IMR-90 (cell line): ENCODE measurements at regions not wholly inside any gene's neighbourhood (a gene's known extent, or its start where the extent isn't known, plus 50 kb on each side); places are given as distances from the start of the nearest gene placed in this dataset.

Source experiments
- ATAC-seq: fragments of 200-7000 bp; cut with Tn5 transposase; 2 replicates; pipeline ENCODE4 v1.9.1; 2020; ENCODE audit warnings: low read depth, mild to moderate bottlenecking, moderate library complexity
- BruUV-seq: library from RNA; stranded (reverse); fragments of 400-500 nt; replicated peaks from 2 replicates; lab custom pipeline; 2021; lab: Mats Ljungman, UMichigan
- CTCF ChIA-PET: fragments of 300-600 bp; formaldehyde crosslinking; extraction: SDS; loops from one replicate; lab custom pipeline; 2021; ENCODE audit warnings: antibody characterized with exemption; lab: Yijun Ruan, JAX
- POLR2A ChIA-PET: fragments of 300-600 bp; sonication (Branson Sonifier 250); formaldehyde crosslinking; loops from one replicate; lab custom pipeline; 2022; ENCODE audit warnings: antibody characterized with exemption; ENCODE audit not compliant: unreplicated experiment; lab: Charles Lee
- DNase-seq: peaks from one replicate; pipeline ENCODE4 v3.0.0; 2013
- H2AFZ ChIP-seq: replicated peaks from 2 replicates; pipeline ENCODE3; 2013; ENCODE audit warnings: low read length, mild to moderate bottlenecking; ENCODE audit not compliant: poor library complexity
- H2AK5ac ChIP-seq: 2 replicates; pipeline ENCODE4 v1.6.1; 2013; ENCODE audit warnings: low read depth, low read length, inconsistent platforms
- H2AK9ac ChIP-seq: replicated peaks from 2 replicates; pipeline ENCODE3; 2013; ENCODE audit warnings: mild to moderate bottlenecking, low read depth, low read length, moderate library complexity; ENCODE audit not compliant: poor library complexity
- H2BK120ac ChIP-seq: 2 replicates; pipeline ENCODE4 v1.6.1; 2013; ENCODE audit warnings: low read depth, low read length, inconsistent platforms
- H2BK15ac ChIP-seq: 3 replicates; pipeline ENCODE4 v1.6.1; 2013; ENCODE audit warnings: low read depth, low read length, inconsistent platforms
- H2BK20ac ChIP-seq: 2 replicates; pipeline ENCODE4 v1.6.1; 2013; ENCODE audit warnings: low read depth, mild to moderate bottlenecking, inconsistent platforms, low read length, moderate library complexity
- H2BK5ac ChIP-seq: 2 replicates; pipeline ENCODE4 v1.6.1; 2013; ENCODE audit warnings: mild to moderate bottlenecking, low read depth, low read length, inconsistent platforms; ENCODE audit not compliant: poor library complexity, severe bottlenecking
- H3K14ac ChIP-seq: replicated peaks from 2 replicates; pipeline ENCODE4 v1.6.1; 2013; ENCODE audit warnings: low read depth, low read length, inconsistent platforms
- H3K18ac ChIP-seq: 2 replicates; pipeline ENCODE4 v1.6.1; 2013; ENCODE audit warnings: low read depth, low read length, control low read depth
- H3K23ac ChIP-seq: 2 replicates; pipeline ENCODE4 v1.6.1; 2013; ENCODE audit warnings: low read depth, low read length, inconsistent platforms
- H3K27ac ChIP-seq: 2 replicates; pipeline ENCODE4 v1.5.1; 2013; ENCODE audit warnings: mild to moderate bottlenecking, control low read depth, low read length; ENCODE audit not compliant: insufficient read depth
- H3K27me3 ChIP-seq: 2 replicates; pipeline ENCODE4 v1.6.1; 2013; ENCODE audit warnings: low read length; ENCODE audit not compliant: control insufficient read depth, insufficient read depth
- H3K36me3 ChIP-seq: 2 replicates; pipeline ENCODE4 v1.6.1; 2013; ENCODE audit warnings: low read length, mixed read lengths; ENCODE audit not compliant: control insufficient read depth, insufficient read depth
- H3K4ac ChIP-seq: 2 replicates; pipeline ENCODE4 v1.6.1; 2013; ENCODE audit warnings: low read depth, low read length, inconsistent platforms
- H3K4me1 ChIP-seq: 2 replicates; pipeline ENCODE4 v1.6.1; 2013; ENCODE audit warnings: low read length, mixed read lengths; ENCODE audit not compliant: control insufficient read depth, insufficient read depth
- H3K4me2 ChIP-seq: 2 replicates; pipeline ENCODE4 v1.6.1; 2013; ENCODE audit warnings: low read depth, mild to moderate bottlenecking, control low read depth, low read length, moderate library complexity
- H3K4me3 ChIP-seq: 2 replicates; pipeline ENCODE4 v1.5.1; 2013; ENCODE audit warnings: low read depth, mild to moderate bottlenecking, control low read depth, low read length, moderate library complexity; ENCODE audit not compliant: insufficient read depth
- H3K56ac ChIP-seq: 2 replicates; pipeline ENCODE4 v1.6.1; 2013; ENCODE audit warnings: low read length, inconsistent platforms; ENCODE audit not compliant: insufficient read depth; ENCODE audit errors: extremely low read depth
- H3K79me1 ChIP-seq, 2 experiments: 2 replicates each; pipeline ENCODE4 v1.6.1; 2013; ENCODE audit warnings: low read length in 2 of 2, inconsistent platforms in 1 of 2, low read depth in 1 of 2
- H3K9ac ChIP-seq: 2 replicates; pipeline ENCODE4 v1.6.1; 2013; ENCODE audit warnings: low read depth, low read length, control low read depth
- H3K9me1 ChIP-seq: 2 replicates; pipeline ENCODE4 v1.6.1; 2013; ENCODE audit warnings: low read length, inconsistent platforms; ENCODE audit not compliant: insufficient read depth
- H3K9me3 ChIP-seq: 2 replicates; pipeline ENCODE4 v1.6.1; 2013; ENCODE audit warnings: low read length; ENCODE audit not compliant: control insufficient read depth, insufficient read depth
- H4K20me1 ChIP-seq: 2 replicates; pipeline ENCODE4 v1.6.1; 2013; ENCODE audit warnings: low read length, inconsistent platforms; ENCODE audit not compliant: insufficient read depth
- H4K5ac ChIP-seq: 2 replicates; pipeline ENCODE4 v1.6.1; 2013; ENCODE audit warnings: mild to moderate bottlenecking, low read depth, low read length, control low read depth
- H4K8ac ChIP-seq, 2 experiments: 2 replicates each; pipeline ENCODE4 v1.6.1; 2013; ENCODE audit warnings: low read depth in 2 of 2, low read length in 2 of 2, control low read depth in 1 of 2, inconsistent platforms in 1 of 2
- H4K91ac ChIP-seq: 2 replicates; pipeline ENCODE4 v1.6.1; 2013; ENCODE audit warnings: low read depth, low read length, inconsistent platforms; ENCODE audit not compliant: insufficient read depth
- WGBS, 2 experiments: methylation state at CpG; one replicate each; pipeline versions ENCODE4 v1.1.5 to v1.1.7; 2013; ENCODE audit warnings: missing lambda C conversion rate in 2 of 2; ENCODE audit not compliant: insufficient read length in 1 of 2; ENCODE audit errors: extremely low coverage in 2 of 2; 5-methylcytosine and 5-hydroxymethylcytosine counted together
- dilution Hi-C: fragments of 300-500 bp; cut with HindIII; formaldehyde crosslinking; loops from one replicate; pipeline ENCODE4 v1.14.3; 2018; ENCODE audit warnings: low sequenced_read_pairs; ENCODE audit not compliant: unreplicated experiment
- in situ Hi-C: fragments of 300-500 bp; cut with MboI; formaldehyde crosslinking; loops from 3 replicates; pipeline ENCODE4 v1.14.3; 2019; ENCODE audit warnings: low sequenced_read_pairs, inconsistent platforms, mixed read lengths
- intact Hi-C: fragments of 100-400 bp; cut with micrococcal nuclease; formaldehyde crosslinking; loops from 2 replicates; pipeline ENCODE4 v1.10.0; 2022
- TF ChIP-seq, protein P1 (sequence below): fragments of 150-350 bp; IDR thresholded peaks from 2 replicates; pipeline ENCODE4 v1.6.1; 2017; ENCODE audit warnings: mild to moderate bottlenecking, antibody characterized with exemption, low read length, low read depth

DNA sequence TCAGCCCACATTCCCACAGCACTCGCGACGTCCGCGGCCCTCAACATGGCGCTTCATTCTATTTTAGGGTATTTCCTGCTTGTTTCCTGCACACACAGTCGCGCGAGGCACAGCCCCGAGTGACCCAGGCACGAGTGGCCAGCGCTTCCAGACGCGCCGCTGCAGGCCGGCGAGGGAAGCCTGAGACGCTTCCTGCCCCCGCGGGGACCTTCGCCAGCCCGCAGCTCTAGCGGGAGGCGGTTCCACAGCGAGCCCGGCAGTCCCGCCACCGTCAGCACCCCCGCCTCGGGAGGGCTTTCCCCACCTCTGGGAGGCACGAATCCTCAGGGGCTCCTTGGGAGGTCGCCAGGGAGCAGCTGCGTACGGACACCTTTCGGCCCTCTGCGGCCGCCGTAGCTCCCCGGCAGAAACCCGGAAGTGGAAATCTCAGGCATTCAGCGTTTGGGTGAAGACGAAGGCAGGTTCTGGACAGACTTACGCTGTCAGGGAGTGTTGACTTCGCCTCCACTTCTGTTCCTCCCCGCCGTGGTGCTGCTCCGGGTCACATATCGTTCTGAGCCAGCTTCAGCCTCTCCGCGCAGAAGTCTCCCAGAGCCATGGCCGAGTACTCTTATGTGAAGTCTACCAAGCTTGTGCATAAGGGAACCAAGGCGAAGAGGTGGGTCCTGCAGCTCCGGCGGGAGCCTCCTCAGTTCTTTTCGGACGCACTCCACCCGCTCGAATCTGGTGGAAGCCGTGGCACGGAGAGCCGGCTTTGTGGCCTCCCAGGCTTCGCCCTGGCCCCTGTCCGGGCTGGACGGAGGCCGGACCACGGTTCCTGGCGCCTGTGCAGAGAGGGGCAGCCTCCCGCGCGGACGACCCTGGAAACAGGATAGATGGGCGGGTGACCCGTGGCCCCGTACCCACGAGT is 2925.9 kb upstream of the OR11H1 start:
- H2BK15ac ChIP-seq, result no peak overlapping the region
- no peak overlapping the region for H3K4me2 ChIP-seq
- H3K79me1 ChIP-seq, result no peaks in the 10 kb centered on the region
- no peaks in the 10 kb centered on the region for H3K27me3 ChIP-seq
- no peak overlapping the region for H4K5ac ChIP-seq
- H3K4me1 ChIP-seq, result no peaks in the 10 kb centered on the region
- H2BK5ac ChIP-seq, result no peak overlapping the region
- no peak overlapping the region for H2AK9ac ChIP-seq
- dilution Hi-C loops (no loop called here), in situ Hi-C loops (no loop called here), intact Hi-C loops (no loop called here)
- H3K36me3 ChIP-seq, result no peaks in the 10 kb centered on the region
- H2AFZ ChIP-seq, result no peak overlapping the region
- H3K9me1 ChIP-seq, result no peaks in the 10 kb centered on the region
- H3K4ac ChIP-seq, result no peak overlapping the region
- H3K18ac ChIP-seq, result no peak overlapping the region
- H3K23ac ChIP-seq, result no peak overlapping the region
- CTCF ChIA-PET, result no interaction called here
- no peaks in the 10 kb centered on the region for H4K20me1 ChIP-seq
- WGBS, 2 experiments, result 56% methylated on average over 58 of the region's 75 CpGs; no CpG with 5 or more reads in 1 of the 2 experiments
- BruUV-seq, result no TSS peak
- H3K9me3 ChIP-seq, result peaks cover 21% of the 10 kb centered on the region
- H3K9ac ChIP-seq, result no peak overlapping the region
- TF ChIP-seq, protein P1, sequence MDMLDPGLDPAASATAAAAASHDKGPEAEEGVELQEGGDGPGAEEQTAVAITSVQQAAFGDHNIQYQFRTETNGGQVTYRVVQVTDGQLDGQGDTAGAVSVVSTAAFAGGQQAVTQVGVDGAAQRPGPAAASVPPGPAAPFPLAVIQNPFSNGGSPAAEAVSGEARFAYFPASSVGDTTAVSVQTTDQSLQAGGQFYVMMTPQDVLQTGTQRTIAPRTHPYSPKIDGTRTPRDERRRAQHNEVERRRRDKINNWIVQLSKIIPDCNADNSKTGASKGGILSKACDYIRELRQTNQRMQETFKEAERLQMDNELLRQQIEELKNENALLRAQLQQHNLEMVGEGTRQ, result no peak
- ATAC-seq (no peak), DNase-seq (no peak)
- H2BK120ac ChIP-seq, result no peak overlapping the region
- H3K14ac ChIP-seq, result no peak overlapping the region
- no peak overlapping the region for H4K8ac ChIP-seq
- no peak overlapping the region for H4K91ac ChIP-seq
- 0 out of 2 replicates have a peak overlapping the region, but pooled peaks have one; percentile 24 for H3K4me3 ChIP-seq
- no peak overlapping the region for H3K56ac ChIP-seq
- no peak overlapping the region for H3K27ac ChIP-seq
- H2BK20ac ChIP-seq, result no peak overlapping the region
- H2AK5ac ChIP-seq, result no peak overlapping the region
- POLR2A ChIA-PET, result no interaction called here
